HTR-8/SVneo (cell line): ENCODE measurements at regions not wholly inside any gene's neighbourhood (a gene's known extent, or its start where the extent isn't known, plus 50 kb on each side); places are given as distances from the start of the nearest gene placed in this dataset.
"Not testable (repeated sequence)": the region's sequence is repeated elsewhere in the genome, so short reads cannot be mapped to it uniquely, and the experiment has no call there.

Experiments
- DNase-seq: peaks from one replicate; pipeline ENCODE4 v3.0.0; 2011; ENCODE audit warnings: low spot score, mixed read lengths; ENCODE audit not compliant: insufficient read length
- FAIRE-seq: peaks from 2 replicates; lab custom pipeline; 2011; peaks lifted over from hg19 to GRCh38; lab: Jason Lieb, UNC

- FAIRE-seq (no peak), DNase-seq (no peak)
Measured at GRCh38 chr4:107470173-107470572, 249.9 kb downstream of the PAPSS1 start.

- DNase-seq (no peak), FAIRE-seq (no peak)
Measured at GRCh38 chr4:107468812-107469211, 251.2 kb downstream of the PAPSS1 start.

DNA sequence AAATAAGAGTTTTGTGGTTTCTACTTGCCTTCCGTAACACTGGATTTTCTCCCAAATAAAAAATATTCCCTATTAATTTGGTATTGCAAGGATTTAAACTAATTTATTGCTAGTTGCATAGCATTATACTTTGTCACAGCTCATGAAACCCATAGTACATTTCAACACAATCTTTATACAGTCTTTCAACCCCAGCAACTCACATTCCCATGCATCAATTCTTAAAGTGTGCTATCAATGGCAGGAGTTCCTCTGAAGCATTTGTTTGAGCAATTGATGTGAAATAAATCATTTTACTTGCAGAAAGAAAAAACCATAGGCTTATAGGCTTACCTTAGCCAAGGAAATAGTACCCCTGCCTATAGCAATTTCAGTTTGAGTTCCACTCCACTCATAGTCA, 251.9 kb downstream of the PAPSS1 start:
- DNase-seq (no peak), FAIRE-seq (no peak)

- FAIRE-seq (no peak), DNase-seq (no peak)
Measured at GRCh38 chr4:107467461-107467860, 252.6 kb downstream of the PAPSS1 start.

- no peak for FAIRE-seq
- no peak for DNase-seq
Measured at GRCh38 chr4:107458194-107458593, 261.8 kb downstream of the PAPSS1 start.

DNA sequence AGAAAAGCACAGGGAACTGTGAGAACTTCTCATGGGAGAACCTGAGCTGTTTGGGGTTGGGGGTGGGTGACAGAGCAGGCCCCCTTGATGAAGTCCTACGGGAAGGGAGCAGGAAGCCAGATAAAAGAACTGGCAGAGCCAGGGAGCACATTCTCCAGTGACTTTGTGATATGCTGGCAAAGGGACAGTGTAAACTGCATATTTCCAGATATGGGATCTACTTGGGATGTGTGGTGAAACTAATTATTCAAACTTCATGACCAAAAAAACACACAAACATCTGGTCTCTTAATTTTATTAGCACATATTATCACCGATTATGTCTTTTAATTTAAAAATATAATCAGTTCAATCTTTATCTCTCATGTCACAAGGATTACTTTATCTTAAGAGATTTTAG, 266.0 kb downstream of the PAPSS1 start:
- FAIRE-seq, result no peak
- no peak for DNase-seq

GRCh38 chr4:107452717-107453630, 267.1 kb downstream of the PAPSS1 start:
- DNase-seq, result no peak

GRCh38 chr4:107449611-107450369, 270.2 kb downstream of the PAPSS1 start:
- DNase-seq, result no peak
- no peak for FAIRE-seq

More at GRCh38 chr4:107452717-107453630, 267.1 kb downstream of the PAPSS1 start:
- FAIRE-seq, result no peak

GRCh38 chr4:107442538-107443111, 277.4 kb downstream of the PAPSS1 start:
- FAIRE-seq (no peak), DNase-seq (no peak)

- FAIRE-seq (no peak), DNase-seq (no peak)
Measured at GRCh38 chr4:107439401-107439800, 280.6 kb downstream of the PAPSS1 start.

DNA sequence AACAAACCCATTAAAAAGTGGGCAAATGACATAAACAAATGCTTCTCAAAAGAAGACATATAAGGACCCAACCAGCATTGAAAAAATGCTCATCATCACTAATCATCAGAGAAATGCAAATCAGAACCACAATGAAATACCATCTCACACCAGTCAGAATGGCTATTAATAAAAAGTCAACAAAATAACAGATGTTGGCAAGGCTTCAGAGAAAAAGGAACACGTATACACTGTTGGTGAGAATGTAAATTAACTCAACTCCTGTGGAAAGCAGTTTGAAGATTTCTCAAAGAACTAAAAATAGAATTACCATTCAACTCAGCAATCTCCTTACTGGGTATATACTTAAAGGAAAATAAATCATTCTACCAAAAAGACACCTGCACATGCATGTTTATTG, 283.6 kb downstream of the PAPSS1 start:
- not testable (repeated sequence) for DNase-seq, FAIRE-seq

- FAIRE-seq (no peak), DNase-seq (no peak)
Measured at GRCh38 chr4:107432451-107432850, 287.6 kb downstream of the PAPSS1 start.

DNA sequence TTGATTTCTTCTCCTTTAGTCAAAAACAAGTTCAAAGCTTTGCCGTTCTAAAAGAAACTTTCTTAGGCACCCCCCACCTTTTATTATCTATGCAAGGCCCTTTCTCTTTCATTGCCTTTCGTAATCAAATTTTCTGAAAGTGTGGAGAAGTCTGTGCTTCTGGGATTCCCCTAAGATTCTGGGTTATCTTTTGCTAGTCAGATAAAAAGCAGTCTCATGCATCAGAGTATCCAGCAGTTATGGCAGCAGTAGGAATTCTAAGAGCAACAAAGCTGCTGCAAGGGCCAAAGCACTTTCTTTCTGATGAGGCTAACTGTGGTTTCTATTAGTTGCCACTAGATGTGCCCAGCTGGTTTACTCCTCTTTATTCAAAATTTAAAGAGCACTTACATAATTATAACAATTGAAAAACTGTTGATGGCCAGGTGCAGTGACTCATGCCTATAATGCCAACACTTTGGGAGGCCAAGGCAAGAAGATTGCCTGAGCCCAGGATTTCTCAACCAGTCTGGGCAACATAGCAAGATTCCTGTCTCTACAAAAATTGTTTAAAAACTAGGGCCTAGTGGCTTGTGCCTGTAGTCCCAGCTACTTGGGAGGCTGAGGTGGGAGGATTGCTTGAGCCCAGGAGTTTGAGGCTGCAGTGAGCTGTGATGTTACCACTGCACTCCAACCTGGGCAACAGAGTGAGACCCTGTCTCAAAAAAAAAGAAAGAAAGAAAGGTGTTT, 296.2 kb downstream of the PAPSS1 start:
- FAIRE-seq (no peak), DNase-seq (no peak)

- not testable (repeated sequence) for DNase-seq, FAIRE-seq
Measured at GRCh38 chr4:107419536-107419935, 300.5 kb downstream of the PAPSS1 start.

- DNase-seq (no peak), FAIRE-seq (no peak)
Measured at GRCh38 chr4:107419052-107419451, 301.0 kb downstream of the PAPSS1 start.

DNA sequence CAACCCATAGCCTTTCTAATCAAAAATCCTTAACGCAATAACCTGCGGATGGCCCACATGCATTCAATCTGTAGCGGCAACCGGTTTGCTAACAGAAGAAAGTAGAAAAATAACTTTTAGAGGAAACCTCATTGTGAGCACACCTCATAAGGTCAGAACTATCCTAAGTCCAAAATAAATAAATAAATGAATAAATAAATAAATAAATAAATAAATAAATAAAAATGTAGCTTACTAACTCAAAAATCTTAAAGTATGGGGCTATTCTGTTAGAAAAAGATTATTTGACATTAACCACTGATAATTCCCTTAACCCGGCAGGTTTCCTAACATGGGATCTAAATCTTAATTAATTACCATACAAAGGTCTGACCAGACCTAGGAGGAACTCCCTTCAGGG, 304.5 kb downstream of the PAPSS1 start:
- DNase-seq, FAIRE-seq: not testable (repeated sequence)

GRCh38 chr4:107409872-107410271, 310.2 kb downstream of the PAPSS1 start:
- DNase-seq, FAIRE-seq: not testable (repeated sequence)

GRCh38 chr4:107408968-107409367, 311.1 kb downstream of the PAPSS1 start:
- FAIRE-seq (no peak), DNase-seq (no peak)

GRCh38 chr4:107404591-107405300, 315.3 kb downstream of the PAPSS1 start:
- FAIRE-seq (no peak), DNase-seq (no peak)
